OCI-LY1 (cell line): ENCODE measurements at regions not wholly inside any gene's neighbourhood (a gene's known extent, or its start where the extent isn't known, plus 50 kb on each side); places are given as distances from the start of the nearest gene placed in this dataset.

Experiments used
- CTCF ChIP-seq: fragments of 200-600 bp; sonication (generic), shearing (Covaris generic); IDR thresholded peaks from 2 replicates; pipeline ENCODE4 v1.5.1; 2017; ENCODE audit warnings: mild to moderate bottlenecking, antibody characterized with exemption, low read length, moderate library complexity, mixed read lengths
- EZH2 ChIP-seq: fragments of 200-600 bp; sonication (generic), shearing (Covaris generic); IDR thresholded peaks from 2 replicates; pipeline ENCODE4 v1.8.0; 2017; ENCODE audit warnings: borderline replicate concordance, mixed run types, mild to moderate bottlenecking, antibody characterized with exemption, low read length, moderate library complexity, mixed read lengths

- TF ChIP-seq CTCF (no peak), EZH2 (no peak)
Observed at GRCh38 chr4:122229857-122230256, 77.7 kb downstream of the BLTP1 start.
